Left ventricle myocardium inferior (tissue), 1 donor: ENCODE measurements at regions not wholly inside any gene's neighbourhood (a gene's known extent, or its start where the extent isn't known, plus 50 kb on each side); places are given as distances from the start of the nearest gene placed in this dataset.

Experiments used
- DNase-seq: peaks from one replicate; pipeline ENCODE4 v3.0.0-alpha.2; 2020
- H3K27ac ChIP-seq: fragments of 200-600 bp; replicated peaks from 2 replicates; pipeline ENCODE4 v1.8.0; 2021
- H3K27me3 ChIP-seq: fragments of 200-600 bp; 2 replicates; pipeline ENCODE4 v1.8.0; 2021; ENCODE audit warnings: low read depth
- H3K36me3 ChIP-seq: fragments of 200-600 bp; 2 replicates; pipeline ENCODE4 v1.8.0; 2021
- H3K4me1 ChIP-seq: fragments of 200-600 bp; 2 replicates; pipeline ENCODE4 v1.8.0; 2021
- H3K4me3 ChIP-seq: fragments of 200-600 bp; 2 replicates; pipeline ENCODE4 v1.8.0; 2021; ENCODE audit warnings: mild to moderate bottlenecking, moderate library complexity
- H3K9me3 ChIP-seq: fragments of 200-600 bp; replicated peaks from 2 replicates; pipeline ENCODE4 v1.8.0; 2021
- CTCF ChIP-seq: fragments of 200-600 bp; IDR thresholded peaks from 2 replicates; pipeline ENCODE4 v1.8.0; 2021; ENCODE audit warnings: antibody characterized with exemption, mild to moderate bottlenecking, borderline replicate concordance
- intact Hi-C: fragments of 100-400 bp; cut with micrococcal nuclease; formaldehyde crosslinking; loops from one replicate; pipeline ENCODE4 v1.11.0; 2022
- donor health status: DM: no; HTN: yes; CAD: no; lungs with severe emphysema.

- intact Hi-C loops = no loop called here
- Histone ChIP-seq H3K4me3 (no peak overlapping the region), H3K27me3 (peaks cover 3% of the 10 kb centered on the region), H3K36me3 (no peaks in the 10 kb centered on the region), H3K27ac (no peak overlapping the region), H3K4me1 (no peaks in the 10 kb centered on the region), H3K9me3 (no peaks in the 10 kb centered on the region)
- no peak for DNase-seq
- no peak for TF ChIP-seq CTCF
Measured at GRCh38 chr11:22555881-22556280, 69.7 kb downstream of the FANCF start.

GRCh38 chr11:22554221-22554620 lies 71.4 kb downstream of the FANCF start:
- no peaks in the 10 kb centered on the region for H3K9me3 ChIP-seq
- no peak overlapping the region for H3K27ac ChIP-seq
- DNase-seq = no peak
- no peaks in the 10 kb centered on the region for H3K4me1 ChIP-seq
- no peak overlapping the region for H3K4me3 ChIP-seq
- peaks cover 3% of the 10 kb centered on the region for H3K27me3 ChIP-seq
- intact Hi-C loops = no loop called here
- no peaks in the 10 kb centered on the region for H3K36me3 ChIP-seq
- TF ChIP-seq CTCF = no peak

- H3K27ac ChIP-seq = no peak overlapping the region
- no peak for TF ChIP-seq CTCF
- H3K27me3 ChIP-seq = peaks cover 3% of the 10 kb centered on the region
- H3K4me3 ChIP-seq = no peak overlapping the region
- intact Hi-C loops = no loop called here
- no peaks in the 10 kb centered on the region for H3K4me1 ChIP-seq
- H3K9me3 ChIP-seq = no peaks in the 10 kb centered on the region
- no peak for DNase-seq
- H3K36me3 ChIP-seq = no peaks in the 10 kb centered on the region
Measured at GRCh38 chr11:22552885-22553284, 72.7 kb downstream of the FANCF start.

- Histone ChIP-seq H3K27ac (no peak overlapping the region), H3K4me3 (no peak overlapping the region), H3K36me3 (no peaks in the 10 kb centered on the region), H3K4me1 (no peaks in the 10 kb centered on the region), H3K9me3 (no peaks in the 10 kb centered on the region), H3K27me3 (no peaks in the 10 kb centered on the region)
- DNase-seq = no peak
- intact Hi-C loops = no loop called here
- TF ChIP-seq CTCF = no peak
Measured at GRCh38 chr11:22546746-22547145, 78.9 kb downstream of the FANCF start.

- Histone ChIP-seq H3K4me3 (no peak overlapping the region), H3K27ac (no peak overlapping the region), H3K9me3 (no peaks in the 10 kb centered on the region), H3K36me3 (no peaks in the 10 kb centered on the region), H3K27me3 (no peaks in the 10 kb centered on the region), H3K4me1 (no peaks in the 10 kb centered on the region)
- intact Hi-C loops = no loop called here
- DNase-seq = no peak
- TF ChIP-seq CTCF = no peak
Measured at GRCh38 chr11:22543261-22543660, 82.4 kb downstream of the FANCF start.

GRCh38 chr11:22539821-22540256 lies 85.8 kb downstream of the FANCF start:
- Histone ChIP-seq H3K36me3 (no peaks in the 10 kb centered on the region), H3K27ac (no peak overlapping the region), H3K27me3 (no peaks in the 10 kb centered on the region), H3K9me3 (no peaks in the 10 kb centered on the region), H3K4me1 (no peaks in the 10 kb centered on the region), H3K4me3 (no peak overlapping the region)
- intact Hi-C loops = no loop called here
- DNase-seq = no peak
- peak; percentile 57 for TF ChIP-seq CTCF
